Activated T-helper 1 cell treated with anti-CD3 and anti-CD28 coated beads, Interleukin-2, amount 50 U/mL, for 16 hours (primary cell): ENCODE measurements at regions not wholly inside any gene's neighbourhood (a gene's known extent, or its start where the extent isn't known, plus 50 kb on each side); places are given as distances from the start of the nearest gene placed in this dataset.
"Not testable (repeated sequence)": the region's sequence is repeated elsewhere in the genome, so short reads cannot be mapped to it uniquely, and the experiment has no call there.

Source experiments
- DNase-seq, 2 donors: peaks; one replicate each; pipeline ENCODE4 v3.0.0-alpha.2; 2020; ENCODE audit warnings: low read depth in 1 of 2, low spot score in 1 of 2

DNA sequence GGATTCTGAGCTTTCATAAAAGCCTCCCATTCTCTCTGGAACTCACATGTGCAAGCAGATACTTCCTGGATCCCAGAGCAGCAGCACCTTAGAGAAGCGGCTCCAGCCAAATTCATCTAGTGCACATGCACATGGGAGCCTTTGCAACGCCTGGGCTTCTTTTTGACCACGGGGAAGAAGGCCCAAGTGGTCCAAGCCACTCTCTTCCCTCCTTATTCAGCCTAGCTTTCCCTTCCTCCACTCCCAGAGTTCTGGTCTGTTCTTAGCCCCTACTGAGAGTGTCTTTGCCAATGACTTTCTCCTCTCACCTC, 118.7 kb downstream of the ZNF365 start:
- DNase-seq: no peak

DNA sequence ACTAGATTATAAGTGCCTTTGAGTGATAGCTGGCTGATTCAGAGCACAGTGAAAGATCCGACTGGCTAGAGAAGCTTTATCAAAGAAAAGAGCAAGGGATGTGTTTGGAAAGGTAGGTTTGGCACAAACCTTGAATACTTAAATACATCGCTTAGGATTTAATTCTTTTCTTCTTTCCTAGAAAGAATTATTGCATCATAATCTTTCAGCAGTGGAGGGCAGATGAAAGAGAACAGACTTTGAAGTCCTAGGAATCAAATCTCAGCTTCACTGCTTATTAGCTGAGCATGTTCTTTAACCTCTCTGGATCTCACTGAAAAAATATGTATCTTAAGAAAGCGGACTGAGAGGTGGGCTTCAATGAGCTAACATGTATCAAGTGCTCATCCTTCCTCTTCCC, 122.8 kb downstream of the ZNF365 start:
- DNase-seq: no peak

DNA sequence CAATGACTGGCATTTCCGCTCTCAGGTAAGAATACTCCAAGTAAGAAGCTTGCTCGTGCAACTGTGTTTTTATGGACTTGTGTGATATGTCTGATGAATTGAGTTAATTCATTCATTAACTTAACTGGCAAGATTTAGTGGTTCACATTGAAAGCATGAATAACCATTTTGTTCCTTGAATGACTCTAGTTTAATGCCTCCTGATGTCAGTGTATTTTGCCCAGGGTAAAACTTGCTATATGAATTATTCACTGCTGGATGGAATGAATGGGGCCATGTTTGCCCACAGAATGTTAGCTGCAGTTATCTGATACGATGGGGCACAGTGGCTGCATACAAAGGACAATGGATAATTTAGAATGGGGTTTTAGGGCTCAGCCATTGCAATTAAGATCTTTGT, 124.1 kb downstream of the ZNF365 start:
- DNase-seq: no peak

DNA sequence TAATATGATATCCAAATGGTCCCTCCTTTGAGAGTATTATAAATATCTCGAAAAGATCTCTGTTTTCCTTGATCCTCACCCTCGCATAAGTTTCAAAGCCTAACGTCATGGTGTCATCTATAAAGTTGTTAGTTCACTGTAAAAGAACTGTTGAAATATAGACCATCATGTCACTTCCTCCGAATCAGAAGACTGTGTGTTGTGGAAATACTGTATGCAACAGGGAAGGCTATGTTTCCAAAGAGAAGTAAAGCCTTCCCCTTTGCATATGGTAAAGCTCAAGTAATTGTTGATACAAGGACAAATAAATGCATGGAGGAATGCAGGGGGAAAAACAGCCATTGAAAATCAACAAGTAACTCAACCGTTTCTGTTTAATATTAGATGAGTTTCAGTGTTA, 125.9 kb downstream of the ZNF365 start:
- DNase-seq: not testable (repeated sequence)

DNA sequence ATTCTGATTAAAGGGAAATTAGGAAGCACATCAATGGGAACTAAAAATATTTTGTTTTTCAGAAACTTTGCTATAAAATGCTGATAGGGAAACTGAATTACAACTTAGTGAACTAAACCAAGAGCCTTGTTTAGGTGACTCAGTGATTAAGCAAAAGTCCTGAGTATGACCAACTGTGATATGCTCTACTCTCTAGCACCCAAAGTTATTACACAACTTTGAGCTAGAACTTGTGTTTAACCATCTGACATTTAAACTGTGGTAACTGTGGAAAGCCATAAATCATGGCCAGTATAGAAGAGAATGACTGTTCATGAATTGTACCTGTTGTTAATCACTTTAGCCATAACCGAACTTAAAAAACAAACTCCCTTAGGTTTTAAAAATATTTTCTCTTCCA, 127.4 kb downstream of the ZNF365 start:
- DNase-seq: no peak

DNA sequence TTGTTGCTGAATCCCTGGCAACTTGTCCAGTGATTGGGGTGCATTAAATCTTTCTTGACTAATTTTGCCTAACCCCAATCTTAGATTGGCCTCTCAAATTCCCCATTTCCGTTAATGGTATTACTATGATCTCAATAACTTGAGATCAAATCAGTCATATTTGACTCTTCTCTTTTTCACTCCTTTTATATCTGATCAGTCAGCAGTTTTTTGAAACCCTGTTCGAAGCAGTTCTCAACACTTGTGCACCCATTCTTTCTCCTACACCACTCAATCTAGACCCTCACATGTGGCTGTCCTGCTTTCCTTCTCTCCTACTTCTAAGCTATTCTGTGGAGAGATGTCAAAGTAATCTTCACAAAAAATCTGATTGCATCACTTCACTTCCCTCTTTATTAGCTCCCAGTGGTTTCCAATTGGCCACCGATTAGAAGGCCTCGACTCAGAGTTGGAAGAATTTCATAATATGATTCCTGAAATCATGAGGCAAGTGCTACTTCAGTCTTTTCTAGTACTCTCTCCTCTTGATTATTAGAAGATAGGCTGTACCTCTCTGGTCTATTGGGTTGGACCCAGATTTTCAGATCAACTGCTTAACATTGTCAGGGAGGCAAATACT, 128.9 kb downstream of the ZNF365 start:
- DNase-seq: no peak

DNA sequence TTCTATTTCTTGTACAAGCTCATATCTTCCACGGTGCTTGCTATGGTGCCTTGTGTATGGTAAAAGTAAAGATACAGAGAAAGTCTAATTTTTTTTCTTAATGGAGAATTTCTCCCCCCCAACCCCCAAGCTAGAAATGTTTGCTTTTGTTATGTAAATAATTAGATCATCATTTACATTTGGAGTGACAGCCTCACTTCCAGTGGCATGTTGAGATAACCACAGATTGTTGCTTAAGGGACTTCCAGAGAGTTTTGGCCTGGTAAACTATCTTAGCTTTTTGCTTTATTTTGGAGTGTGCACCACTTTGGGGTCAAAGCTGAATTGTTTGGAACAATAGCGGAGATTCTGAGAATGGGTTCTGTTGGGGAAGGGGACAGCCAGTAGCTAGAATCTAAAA, 129.7 kb downstream of the ZNF365 start:
- no peak for DNase-seq

DNA sequence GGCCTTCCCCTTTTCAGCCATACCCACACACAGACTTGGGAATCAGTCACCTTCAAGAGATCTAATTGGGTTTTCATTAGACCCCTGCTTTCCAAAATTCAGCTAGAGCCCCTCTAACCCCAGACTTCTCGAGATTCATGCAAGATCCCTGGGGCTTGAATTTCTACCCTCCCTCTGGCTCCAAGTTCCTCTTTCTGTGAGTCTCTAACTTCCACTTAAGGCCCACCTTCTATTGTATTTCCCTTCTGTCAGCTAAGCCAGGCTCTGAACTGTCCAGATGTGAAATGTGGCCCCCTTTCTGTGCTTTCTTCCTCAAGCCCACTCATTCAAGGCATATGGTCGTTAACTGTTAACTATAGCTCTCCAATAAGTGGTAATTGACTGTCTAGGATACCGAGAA, 132.2 kb downstream of the ZNF365 start:
- no peak for DNase-seq

DNA sequence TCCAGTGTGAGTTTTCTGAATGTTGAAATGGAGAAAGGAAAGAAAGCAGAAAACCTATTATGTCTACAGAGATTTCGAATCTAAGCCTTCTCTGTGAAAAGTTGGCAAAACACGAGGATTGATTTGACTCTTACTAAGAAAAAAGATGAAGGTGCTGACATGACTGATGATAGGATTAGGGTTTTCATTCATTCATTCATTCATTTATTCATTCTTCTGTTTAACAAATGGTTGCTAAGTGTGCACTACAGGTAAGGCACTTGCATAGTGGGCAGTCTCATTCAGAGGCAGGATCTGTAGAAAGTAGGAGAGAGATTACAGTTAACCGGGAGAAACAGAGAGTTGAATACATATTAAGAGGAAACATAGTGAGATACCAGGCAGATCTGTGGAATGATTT, 137.1 kb downstream of the ZNF365 start:
- no peak for DNase-seq

DNA sequence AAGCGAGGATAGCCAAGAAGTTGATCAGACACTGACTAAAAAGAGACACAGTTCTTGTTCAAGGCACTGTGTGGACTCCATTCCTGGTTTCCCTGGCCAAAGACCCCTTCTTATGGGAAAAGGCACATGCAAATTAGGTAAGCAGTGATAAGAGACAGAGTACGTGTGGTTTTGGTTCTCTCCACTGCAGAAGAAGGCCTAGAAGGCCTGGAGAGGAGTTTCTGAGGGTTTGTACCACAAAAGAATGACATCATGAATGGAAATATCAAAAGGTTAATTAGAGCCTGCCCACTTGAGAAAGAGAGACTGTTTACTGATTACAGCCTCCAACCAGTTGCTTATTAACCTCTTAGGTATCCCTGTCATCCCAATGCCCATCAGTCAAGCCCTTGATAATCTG, 137.5 kb downstream of the ZNF365 start:
- DNase-seq: no peak

DNA sequence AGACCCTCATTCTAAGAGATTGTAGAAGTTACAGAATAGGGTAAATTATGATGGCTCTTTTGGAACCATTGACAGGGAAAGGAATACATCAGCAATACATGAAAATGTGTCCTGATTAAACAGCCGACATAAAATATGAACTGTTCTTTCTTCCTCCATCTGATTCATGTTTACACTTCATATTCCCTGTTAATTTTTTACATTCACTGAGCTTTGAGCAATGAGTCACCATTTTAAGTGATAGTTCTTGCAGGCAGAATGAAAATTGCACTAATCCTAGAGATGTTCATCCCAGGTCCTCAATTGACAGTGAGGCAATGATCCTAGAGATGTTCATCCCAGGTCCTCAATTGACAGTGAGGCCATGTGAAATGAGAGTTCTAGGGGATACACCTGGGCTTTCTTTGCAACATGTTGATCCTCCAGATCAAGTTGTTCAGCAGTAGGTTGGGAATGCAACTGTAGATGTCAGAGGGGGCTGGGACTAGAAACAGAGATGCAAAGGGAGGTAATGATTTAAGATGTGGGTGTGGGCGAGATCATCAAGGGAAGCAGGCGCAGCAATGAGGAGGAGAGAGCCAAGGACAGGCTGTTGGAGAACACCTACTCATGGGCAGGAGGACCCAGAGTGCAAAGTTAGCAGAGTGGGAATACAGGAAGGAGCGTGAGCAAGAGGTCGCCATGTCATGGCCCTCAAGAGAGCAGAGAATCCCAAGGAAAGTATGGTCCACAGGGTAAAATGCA, 138.7 kb downstream of the ZNF365 start:
- DNase-seq: no peak

DNA sequence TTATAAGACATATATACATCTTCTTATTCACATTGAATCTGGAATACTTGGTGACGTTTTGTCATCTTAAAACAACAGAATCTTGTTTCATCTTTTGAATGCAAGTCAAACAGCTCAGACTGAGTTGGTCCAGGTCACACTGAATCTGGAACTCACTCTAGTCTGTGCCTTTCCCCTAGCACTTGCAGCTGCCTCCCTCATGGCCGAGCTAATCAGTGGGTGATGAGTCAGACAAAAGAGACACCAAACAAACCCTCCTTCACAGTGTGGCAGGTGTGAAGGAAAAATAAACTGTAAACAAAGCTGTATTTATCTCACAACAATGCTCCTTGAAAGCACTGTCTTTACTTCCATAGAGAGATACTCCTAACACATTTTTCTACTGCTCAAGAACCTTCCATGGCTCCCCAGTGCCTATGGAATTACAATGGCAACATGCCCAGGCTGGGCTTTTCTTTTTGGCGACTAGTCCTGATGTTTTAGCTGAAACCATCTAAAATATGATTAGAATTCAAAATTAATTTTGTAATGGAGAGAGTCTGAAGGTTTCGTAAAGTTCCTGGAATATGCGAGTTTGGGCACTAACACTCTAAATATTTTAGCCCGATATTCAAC, 140.0 kb downstream of the ZNF365 start:
- DNase-seq: no peak

DNA sequence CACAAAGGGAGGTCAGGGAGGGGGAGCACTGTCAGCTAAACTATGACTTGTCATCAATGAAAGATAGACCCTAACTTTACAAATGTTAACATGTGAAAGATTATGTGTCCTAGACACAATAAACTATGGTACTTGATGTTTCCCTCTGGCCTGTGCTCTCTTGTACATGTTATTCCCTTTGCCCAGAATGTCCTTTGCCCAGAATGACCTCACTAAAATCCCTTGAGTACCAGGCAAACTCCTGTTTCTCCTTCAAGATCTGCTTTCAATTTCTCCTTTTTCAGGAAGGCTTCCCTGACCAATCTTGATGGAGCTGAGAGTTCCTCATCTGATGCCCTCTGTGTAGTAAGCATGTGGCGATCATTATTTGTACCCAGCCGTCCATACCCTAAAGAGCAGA, 143.1 kb downstream of the ZNF365 start:
- DNase-seq: no peak

DNA sequence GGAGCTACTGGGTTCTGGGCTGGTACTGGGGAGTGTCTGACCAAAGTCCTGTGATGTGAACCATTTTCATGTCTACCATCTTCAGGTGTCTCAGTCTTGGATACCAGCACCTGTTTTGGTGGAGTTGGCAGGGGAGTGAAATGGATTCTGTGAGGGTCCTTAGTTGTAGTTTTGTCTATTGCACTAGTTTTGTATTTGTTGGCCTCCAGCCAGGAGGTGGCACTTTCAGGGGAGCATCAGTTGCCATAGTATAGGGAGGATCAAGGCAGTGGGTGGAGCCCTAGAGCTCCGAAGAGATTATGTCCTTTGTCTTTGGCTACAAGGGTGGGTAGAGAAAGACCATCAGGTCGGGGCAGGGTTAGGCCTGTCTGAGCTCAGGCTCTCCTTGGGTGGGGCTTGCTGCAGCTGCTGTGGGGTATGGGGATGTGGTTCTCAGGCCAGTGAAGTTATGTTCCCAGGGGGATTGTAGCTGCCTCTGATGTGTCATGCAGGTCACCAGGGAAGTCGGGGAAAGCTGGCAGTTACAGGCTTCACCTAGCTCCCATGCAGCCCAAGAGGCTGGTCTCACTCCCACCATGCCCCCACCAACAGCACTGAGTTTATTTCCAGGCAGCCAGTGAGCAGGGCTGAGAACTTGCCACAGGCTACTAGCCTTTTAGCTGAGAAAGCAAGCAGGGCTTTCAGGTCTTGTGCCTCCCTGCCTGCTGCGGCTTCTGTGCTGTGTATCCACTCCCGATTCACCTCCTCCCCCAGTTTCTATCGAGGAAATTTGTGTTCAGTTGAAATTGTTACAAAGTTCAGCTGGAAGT, 153.1 kb downstream of the ZNF365 start:
- DNase-seq: no peak

DNA sequence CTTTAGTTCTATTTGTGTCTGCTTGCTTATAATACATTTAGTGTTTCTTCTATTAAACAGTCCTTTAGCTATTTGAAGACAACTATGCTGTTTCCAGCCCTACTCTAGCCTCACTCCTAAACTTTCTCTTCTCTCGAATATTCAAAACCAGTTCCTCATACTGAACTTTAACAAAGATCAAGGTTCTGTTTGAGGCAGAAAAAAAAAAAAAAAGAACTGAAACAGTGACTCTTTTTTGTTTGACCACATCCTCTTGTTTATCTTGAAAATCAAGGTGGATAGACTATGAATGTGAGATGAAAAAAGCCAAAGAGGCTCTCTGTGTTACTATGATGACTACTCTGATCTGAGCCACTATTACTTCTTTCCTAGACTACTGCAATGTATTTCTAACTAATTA, 154.3 kb downstream of the ZNF365 start:
- no peak for DNase-seq

DNA sequence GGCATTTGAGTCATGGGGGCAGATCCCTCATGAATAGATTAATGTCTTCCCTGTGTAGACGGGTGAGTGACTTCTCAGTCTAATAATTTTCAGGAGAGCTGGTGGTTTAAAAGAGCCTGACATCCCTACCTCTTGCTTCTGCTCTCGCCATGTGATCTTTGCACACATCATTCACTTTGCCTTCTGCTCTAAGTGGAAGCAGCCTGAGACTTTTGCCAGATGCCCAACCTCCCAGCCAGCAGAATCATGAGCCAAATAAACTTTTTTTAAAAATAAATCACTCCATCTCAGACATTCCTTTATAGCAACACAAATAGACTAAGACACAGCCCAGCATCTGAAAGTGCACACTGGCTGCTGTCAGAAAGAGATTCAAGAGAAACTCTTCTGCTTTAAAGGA, 155.2 kb downstream of the ZNF365 start:
- DNase-seq: no peak

DNA sequence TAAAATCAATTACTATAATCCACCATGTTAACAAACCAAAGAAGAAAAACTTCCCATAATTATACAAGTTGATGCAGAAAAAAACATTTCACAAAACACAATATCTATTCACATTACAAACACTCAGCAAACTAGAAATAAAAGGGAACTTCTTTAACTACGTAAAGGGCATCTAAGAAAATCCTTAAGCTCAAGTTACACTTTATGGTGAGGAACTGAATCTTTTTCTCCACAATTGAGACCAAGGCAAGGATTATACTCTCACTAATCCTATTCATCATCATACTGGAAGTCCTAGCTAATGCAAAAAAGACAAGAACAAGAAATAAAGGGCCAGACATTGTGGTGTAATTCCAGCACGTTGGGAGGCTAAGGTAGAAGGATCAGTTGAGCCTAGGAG, 159.9 kb downstream of the ZNF365 start:
- no peak for DNase-seq

DNA sequence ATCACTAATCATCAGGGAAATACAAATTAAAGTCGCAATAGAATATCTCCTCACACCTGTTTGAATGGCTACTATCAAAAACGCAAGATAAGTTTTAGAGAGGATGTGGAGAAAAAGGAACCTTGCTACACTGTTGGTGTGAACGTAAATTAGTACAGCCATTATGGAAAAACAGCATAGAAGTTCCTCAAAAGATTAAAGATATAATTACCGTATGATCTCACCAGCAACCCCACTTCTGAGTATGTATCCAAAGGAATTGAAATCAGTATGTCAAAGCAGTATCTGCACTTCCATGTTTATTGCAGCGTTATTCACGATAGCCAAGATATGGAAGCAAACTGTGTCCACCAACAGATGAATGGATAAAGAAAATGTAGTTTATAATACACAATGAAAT, 164.4 kb downstream of the ZNF365 start:
- DNase-seq: no peak

DNA sequence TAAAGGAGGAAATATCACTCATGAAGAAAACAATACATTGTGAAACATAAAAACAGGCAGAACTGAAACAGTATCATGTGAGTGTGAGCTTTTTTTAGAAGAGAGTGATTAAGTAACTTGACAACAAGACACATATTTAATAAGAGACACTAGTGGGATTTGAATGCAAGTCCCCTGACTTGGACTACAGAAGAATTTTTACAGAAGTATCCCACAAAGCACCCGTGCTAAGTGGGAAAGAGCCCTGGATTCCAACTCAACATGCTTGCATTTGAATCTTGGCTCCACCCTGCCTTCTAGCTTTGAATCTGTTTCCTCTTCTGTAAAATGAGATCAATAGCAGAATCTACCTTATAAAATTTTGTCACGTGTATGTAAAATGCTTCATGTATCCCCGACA, 166.2 kb downstream of the ZNF365 start:
- no peak for DNase-seq

DNA sequence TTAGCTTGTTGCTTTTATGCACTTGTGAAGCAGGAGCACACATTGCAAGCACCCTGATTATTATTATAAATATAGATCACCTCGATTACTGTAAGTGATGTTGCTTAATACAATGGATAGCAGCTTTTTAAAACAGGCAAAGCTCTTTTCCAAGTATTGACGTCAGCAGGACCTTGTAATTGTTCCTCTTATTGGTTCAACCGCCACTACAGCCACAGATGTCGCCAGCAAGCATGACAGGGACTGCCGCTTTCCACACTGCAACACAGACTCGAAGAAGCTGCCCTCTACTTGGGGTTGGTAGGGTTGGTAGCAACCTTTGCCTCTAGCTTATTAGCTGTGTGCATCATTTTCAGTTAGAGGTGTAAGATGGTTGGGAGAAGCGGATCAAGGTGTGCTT, 167.6 kb downstream of the ZNF365 start:
- DNase-seq: no peak

DNA sequence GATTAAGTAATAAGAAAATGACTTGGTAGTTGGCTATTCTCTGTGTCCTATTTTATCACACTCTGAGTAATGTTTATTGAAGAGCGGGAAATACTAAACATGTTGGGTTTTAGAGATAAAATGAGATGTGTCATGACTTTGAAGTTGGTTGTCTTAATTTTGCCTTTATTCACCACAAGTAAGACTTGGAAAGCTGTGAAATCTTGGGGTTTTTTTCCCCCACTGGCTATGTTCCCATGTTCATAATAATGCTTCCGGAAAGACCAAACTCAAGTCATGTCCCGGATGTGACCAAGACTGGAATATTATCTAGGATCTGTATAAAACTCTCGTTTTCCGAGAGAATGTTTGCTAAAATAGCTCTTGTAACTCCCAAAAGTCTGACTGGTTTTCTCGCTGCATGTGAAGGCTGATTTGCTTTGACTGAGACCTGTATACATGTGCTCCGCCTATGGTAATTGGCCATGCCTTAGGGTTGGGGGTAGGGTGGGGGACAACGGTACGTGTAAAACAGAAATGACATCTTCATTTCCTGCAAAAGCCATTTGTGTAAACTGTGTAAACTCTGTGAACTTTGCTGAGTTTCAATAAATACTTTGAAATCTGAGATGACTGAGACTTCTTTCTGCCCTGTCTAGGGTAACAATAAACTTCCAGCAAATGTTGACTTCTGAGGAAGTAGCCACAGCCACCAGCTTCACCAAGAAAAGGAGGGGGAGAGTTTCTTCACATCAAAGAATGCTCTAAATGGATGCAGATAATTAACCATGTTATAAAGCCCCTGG, 169.6 kb downstream of the ZNF365 start:
- no peak for DNase-seq
